Stimulated activated CD4-positive, alpha-beta T cell treated with anti-CD3 and anti-CD28 coated beads, TNF-alpha, amount 100 ng/mL, for 48 hours (primary cell): ENCODE measurements at regions not wholly inside any gene's neighbourhood (a gene's known extent, or its start where the extent isn't known, plus 50 kb on each side); places are given as distances from the start of the nearest gene placed in this dataset.

Experiments
- DNase-seq, 3 donors: peaks; one replicate each; pipeline ENCODE4 v3.0.0-alpha.2; 2020; ENCODE audit warnings: low read depth in 3 of 3

- no peak for DNase-seq
These were observed 253.4 kb downstream of the GXYLT1 start for GRCh38 chr12:41891226-41891625.

DNA sequence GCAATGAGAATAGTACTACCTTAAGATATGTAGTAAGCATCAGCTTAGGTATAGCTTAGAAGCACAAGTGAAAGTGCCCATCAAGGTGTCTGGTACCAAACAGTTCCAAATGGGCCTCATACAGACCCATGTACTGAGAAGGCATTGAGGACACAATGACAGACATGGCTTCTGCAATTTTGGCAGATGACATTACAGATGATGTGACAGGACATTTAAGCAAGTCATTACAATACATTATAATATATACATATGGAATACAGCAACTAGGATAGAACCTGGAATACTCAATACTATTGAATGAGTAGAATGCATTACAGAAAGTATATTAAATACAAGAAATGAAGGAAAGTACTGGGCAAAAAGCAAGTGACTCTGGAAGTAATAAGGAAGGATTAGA lies 256.4 kb downstream of the GXYLT1 start:
- DNase-seq: no peak

DNA sequence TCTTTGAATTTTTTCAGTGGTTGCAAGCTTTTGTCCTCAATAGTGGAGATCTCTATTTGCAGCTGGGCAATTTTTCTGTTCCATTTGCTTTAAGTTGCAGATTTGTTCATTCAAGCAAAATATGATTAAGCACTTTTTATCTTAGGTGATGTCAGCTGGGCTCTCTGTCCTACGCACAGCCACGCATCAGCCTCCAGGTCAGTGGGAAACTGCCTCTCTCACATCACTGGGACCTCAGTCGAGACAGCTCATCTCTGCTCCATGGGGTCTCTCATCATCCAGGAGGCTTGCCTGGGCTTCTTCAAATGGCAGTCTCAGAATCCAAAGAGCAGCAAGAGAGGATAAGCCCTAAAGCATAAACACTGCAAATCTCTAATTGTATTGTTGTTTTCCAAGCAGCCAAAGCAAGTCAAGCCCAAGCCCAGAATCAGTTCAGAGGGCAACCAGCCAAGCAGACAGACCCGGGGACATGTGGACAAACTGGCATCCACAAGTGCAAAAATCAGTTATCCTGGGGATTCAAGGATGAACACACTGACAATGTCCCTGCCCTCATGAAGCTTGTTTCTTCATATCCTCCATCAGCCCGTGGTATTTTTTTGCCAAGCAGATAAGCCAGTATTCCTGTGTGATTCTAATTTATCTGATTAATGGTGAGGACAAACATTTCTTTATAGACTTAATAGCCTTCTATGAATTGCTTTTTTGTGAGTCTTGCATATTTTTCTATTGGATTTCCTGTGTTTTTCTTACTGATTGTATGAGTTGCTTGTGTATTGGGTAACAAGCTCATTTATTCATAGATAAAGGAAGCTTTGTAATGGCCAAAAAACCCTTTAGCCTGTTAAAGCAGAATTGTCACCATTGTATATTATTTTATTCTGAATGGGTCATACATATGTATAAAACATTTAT lies 262.5 kb downstream of the GXYLT1 start:
- no peak for DNase-seq

DNA sequence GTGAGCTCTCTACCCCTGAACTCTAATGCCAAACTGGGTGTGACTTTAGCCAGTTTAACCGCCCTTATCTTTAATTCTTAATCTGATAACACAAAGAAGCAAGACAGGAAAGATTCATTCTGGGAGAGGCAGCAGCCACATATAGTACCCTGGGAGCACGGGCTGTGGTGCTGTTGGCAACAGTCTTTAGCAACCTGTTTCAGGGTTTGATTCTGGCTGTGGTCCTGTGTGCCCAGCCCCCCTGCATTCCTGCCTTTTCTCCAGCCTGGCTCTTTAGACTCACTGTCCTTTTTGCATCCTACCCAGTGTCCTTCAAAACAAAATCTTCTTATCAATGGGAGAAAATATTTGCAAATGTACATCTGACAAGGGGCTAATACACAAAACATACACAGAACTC lies 275.2 kb downstream of the GXYLT1 start:
- DNase-seq: no peak

- DNase-seq: no peak
These were observed 277.7 kb downstream of the GXYLT1 start for GRCh38 chr12:41866878-41867430.

GRCh38 chr12:41856228-41856627 lies 288.4 kb downstream of the GXYLT1 start:
- no peak for DNase-seq

GRCh38 chr12:41850046-41850445 lies 294.6 kb downstream of the GXYLT1 start:
- DNase-seq: no peak

DNA sequence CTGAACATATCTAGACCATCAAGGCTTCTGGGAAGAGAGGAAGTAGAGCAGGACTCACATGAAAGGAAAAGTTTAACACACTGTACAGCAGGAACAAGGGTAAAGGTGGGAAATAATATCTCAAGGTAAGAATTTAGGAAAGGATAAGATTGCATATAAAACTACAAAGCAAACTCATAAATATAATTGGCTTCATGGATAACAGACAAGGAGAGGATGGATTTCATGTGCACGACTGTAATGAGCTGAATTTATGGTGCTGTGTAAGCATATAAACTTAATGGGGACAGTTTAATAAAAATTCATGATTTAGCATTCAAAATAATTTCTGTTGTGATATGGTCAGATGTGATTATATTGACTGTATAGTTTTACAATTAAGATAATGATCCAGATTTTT lies 298.0 kb downstream of the GXYLT1 start:
- DNase-seq: no peak

DNA sequence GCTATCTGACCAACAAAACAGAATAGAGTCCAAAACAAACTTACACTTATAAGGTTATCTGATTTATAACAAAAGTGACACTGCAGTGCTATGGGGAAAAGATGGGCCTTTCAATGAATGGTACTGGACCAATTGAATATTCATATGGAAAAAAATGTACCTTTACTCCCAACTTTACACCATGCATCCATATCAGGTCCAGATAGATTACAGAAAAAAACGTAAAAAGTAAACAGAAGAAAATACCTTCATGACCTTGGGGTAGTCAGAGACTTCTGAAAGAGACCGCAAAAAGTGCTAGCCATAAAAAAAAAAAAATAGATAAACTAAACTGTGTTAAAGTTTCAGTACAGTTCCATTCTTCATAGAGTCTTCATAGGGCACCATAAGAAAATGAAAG lies 308.3 kb downstream of the GXYLT1 start:
- DNase-seq: no peak

- DNase-seq: no peak
These were observed 309.1 kb downstream of the GXYLT1 start for GRCh38 chr12:41835556-41835955.

DNA sequence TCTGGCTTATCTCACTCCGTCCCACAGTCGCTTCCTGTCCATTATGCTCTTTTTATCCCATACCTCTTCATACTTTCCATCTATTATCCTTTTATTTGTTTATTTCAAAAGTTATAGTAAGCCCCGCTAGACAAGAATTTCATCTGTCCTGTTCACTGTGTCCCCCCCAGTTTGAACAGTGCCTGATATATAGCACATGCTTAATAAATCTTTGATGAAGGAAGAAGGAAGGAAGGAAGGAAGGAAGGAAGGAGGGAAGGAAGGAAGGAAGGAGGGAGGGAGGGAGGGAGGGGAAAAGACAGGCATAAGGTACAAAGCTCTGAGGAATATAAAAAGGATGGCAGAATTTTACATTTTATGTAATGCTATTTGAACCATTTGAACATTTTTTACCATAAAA lies 324.7 kb downstream of the GXYLT1 start:
- no peak for DNase-seq

DNA sequence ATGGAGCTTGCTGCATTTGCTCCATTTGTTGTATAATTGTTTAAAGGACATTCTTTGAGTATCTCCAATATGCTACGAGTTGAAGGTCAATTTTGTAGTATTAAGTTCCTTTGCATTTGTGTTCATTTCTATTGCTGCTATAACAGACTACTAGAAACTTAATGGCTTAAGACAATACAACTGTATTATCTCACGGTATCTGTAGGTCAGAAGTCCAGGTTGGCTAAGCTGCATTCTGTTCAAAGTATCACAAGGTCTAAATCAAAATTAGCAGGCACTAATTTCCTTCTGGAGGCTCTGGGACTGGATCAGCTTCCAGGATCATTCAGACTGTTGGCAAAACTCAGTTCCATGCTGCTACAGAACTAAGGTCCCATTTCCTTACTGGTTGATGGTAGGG lies 340.6 kb downstream of the GXYLT1 start:
- no peak for DNase-seq

DNA sequence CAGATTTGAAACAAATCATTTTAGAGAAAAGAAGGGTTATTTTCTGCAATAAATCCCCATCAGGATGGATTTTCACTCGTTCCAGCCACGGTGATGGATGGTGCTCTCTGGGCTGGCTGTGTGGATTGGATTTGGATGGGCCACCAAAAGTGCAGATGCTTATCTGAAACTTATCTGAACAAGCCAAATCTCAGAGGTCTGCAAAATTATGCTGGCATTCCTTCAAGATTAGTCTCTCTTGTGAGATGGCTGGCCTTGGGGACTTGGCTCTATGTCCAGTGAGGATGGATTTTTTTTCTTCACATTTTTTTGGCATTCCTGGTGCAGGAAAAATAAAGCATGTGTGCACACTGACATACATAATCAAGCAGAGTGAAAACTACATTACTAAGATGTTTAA lies 341.9 kb downstream of the GXYLT1 start:
- no peak for DNase-seq

DNA sequence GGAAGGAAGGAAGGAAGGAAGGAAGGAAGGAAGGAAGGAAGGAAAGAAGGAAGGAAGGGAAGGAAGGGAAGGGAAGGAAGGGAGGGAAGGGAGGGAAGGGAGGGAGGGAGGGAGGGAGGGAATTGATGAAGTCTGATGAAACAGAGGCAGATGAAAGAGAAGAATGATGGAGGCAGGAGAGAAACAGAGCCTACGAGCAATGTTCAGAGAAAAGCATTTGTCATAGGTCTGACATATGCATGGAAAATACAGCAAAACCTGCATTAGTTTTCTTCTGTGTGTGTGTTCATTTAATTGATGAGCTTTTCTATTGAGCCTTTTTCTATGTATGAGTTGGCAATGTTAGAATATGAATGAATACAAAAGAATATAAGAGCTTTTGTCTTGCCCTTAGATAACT lies 343.4 kb downstream of the GXYLT1 start:
- DNase-seq: no peak

DNA sequence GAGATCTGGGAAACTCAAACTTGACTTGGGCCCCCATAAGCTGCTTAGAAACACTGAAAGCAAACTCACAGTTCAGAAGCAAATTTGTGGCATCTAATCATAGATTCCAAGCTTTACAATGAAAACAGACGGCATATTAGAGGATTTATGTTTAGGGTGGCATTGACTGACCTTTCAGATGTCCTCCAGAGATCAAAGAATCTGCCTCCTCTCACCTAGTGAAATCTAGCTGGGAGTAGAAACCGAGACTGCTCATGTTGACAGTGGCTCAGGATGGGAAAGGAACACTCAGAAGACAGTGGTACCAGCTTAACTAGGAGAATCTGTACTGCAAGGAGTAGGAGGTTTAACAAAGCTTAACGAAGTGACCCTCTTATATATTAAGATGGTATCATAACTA lies 345.0 kb downstream of the GXYLT1 start:
- no peak for DNase-seq

- no peak for DNase-seq
These were observed 348.8 kb downstream of the GXYLT1 start for GRCh38 chr12:41795910-41796309.

GRCh38 chr12:41795051-41795600 lies 349.5 kb downstream of the GXYLT1 start:
- no peak for DNase-seq

- DNase-seq: no peak
These were observed 350.3 kb downstream of the GXYLT1 start for GRCh38 chr12:41794336-41794735.

- no peak for DNase-seq
These were observed 359.7 kb downstream of the GXYLT1 start for GRCh38 chr12:41784957-41785356.

DNA sequence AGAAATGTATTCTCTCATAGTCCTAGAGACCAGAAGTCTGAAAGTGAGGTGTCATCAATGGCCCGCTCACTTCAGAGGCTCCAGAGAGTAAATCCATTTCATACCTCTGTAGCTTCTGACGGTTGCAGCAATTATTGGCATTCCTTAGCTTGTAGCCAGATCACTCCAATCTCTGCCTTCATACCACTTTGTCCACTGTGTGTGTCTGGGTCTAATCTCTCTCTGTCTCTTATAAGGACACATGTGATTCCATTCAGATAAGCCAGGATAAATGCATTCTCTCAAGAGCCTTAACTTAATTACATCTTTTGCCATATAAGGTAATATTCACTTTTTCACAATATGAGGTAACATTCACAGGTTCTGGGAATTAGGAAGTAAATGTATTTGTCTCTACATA lies 365.7 kb downstream of the GXYLT1 start:
- no peak for DNase-seq

DNA sequence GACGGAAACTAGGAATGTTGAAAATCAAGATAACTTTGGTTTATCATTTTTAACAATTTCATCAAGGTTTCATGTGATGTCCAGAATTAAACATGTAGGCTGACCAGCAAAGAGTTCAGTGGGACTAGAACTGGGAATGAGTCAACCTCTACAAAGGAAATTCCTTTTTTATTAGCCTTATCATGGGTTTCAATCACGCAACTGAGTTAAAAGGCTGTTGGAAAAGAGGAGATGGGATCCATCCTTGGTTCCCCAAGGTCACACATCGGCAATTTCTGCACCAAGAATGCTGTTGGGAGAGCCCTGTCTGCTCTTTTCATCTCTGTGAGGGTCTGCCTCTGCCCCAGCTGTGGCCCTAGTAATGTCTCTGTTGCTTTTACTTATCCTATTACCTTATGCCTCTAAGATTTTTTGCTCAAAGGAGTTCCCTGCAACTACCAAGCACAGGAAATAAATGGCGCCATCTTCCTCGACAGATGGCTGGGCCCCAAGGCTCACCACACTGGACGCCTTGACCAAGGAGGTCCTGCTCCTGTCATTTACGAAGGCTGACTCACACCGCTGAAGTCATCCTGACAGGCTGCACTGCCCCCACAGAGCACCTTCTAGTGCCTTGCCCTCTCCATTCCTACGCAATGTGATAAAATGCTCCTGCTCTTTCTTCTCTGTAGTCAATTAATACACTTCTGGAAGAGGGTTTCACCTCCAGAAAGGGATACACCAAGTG lies 367.4 kb downstream of the GXYLT1 start:
- DNase-seq: no peak

GRCh38 chr12:41772478-41772877 lies 372.2 kb downstream of the GXYLT1 start:
- DNase-seq: no peak

DNA sequence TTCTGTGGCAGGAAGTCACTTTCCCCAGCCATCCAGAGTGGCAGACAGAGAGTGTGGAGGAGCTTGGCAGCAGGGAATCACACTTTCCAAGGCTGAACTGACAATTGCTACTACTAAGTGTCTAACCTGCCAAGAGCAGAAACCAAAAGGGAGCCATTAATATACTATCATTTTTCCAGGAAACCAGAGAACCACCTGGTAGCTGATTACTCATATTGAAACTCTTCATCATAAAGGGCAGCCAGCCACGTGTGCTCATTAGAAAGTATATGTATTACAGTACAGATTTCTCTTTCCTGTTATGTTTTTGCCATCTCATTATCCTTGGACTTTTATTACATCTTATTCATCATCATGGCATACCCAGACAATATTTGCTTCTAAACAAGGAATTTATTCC lies 374.9 kb downstream of the GXYLT1 start:
- DNase-seq: no peak
